H9 (cell line): ENCODE measurements at regions not wholly inside any gene's neighbourhood (a gene's known extent, or its start where the extent isn't known, plus 50 kb on each side); places are given as distances from the start of the nearest gene placed in this dataset.

Source experiments
- DNase-seq: peaks from one replicate; pipeline ENCODE4 v3.0.0-alpha.2; 2017
- H2AFZ ChIP-seq: one replicate; pipeline ENCODE4 v1.6.1; 2013; ENCODE audit warnings: mild to moderate bottlenecking, low read length, control low read depth, moderate library complexity
- H2AK5ac ChIP-seq: 2 replicates; pipeline ENCODE4 v1.6.1; 2013; ENCODE audit warnings: low read length, control low read depth, mixed read lengths; ENCODE audit not compliant: insufficient read length
- H2BK120ac ChIP-seq: one replicate; pipeline ENCODE4 v1.6.1; 2013; ENCODE audit warnings: low read depth, mild to moderate bottlenecking, low read length, control low read depth, inconsistent platforms; ENCODE audit not compliant: poor library complexity, severe bottlenecking
- H2BK12ac ChIP-seq: 2 replicates; pipeline ENCODE4 v1.6.1; 2013; ENCODE audit warnings: low read length, control low read depth, mixed read lengths, low read depth; ENCODE audit not compliant: insufficient read length
- H2BK15ac ChIP-seq: 2 replicates; pipeline ENCODE4 v1.6.1; 2013; ENCODE audit warnings: low read depth, low read length, control low read depth
- H2BK20ac ChIP-seq: one replicate; pipeline ENCODE4 v1.6.1; 2013; ENCODE audit warnings: low read depth, mild to moderate bottlenecking, low read length, control low read depth, inconsistent platforms; ENCODE audit not compliant: poor library complexity, severe bottlenecking
- H2BK5ac ChIP-seq: 2 replicates; pipeline ENCODE4 v1.6.1; 2013; ENCODE audit warnings: low read length, control low read depth, mixed read lengths; ENCODE audit not compliant: insufficient read length
- H3K14ac ChIP-seq: 2 replicates; pipeline ENCODE4 v1.6.1; 2013; ENCODE audit warnings: low read length, control low read depth; ENCODE audit not compliant: insufficient read depth
- H3K18ac ChIP-seq: 2 replicates; pipeline ENCODE4 v1.6.1; 2013; ENCODE audit warnings: low read depth, mild to moderate bottlenecking, mixed read lengths, low read length, control low read depth; ENCODE audit not compliant: insufficient read length
- H3K23ac ChIP-seq: 2 replicates; pipeline ENCODE4 v1.6.1; 2013; ENCODE audit warnings: low read length, control low read depth, mixed read lengths, low read depth; ENCODE audit not compliant: insufficient read length
- H3K23me2 ChIP-seq: 2 replicates; pipeline ENCODE4 v1.6.1; 2013; ENCODE audit warnings: low read depth, mild to moderate bottlenecking, mixed read lengths, low read length, control low read depth; ENCODE audit not compliant: insufficient read length, poor library complexity, severe bottlenecking
- H3K27ac ChIP-seq: 2 replicates; pipeline ENCODE4 v1.5.1; 2013; ENCODE audit warnings: low read length, control low read depth, mixed read lengths, low read depth; ENCODE audit not compliant: insufficient read length
- H3K27me3 ChIP-seq: 2 replicates; pipeline ENCODE4 v1.6.1; 2013; ENCODE audit warnings: low read length, control low read depth, inconsistent platforms; ENCODE audit not compliant: insufficient read depth
- H3K4ac ChIP-seq: 2 replicates; pipeline ENCODE4 v1.6.1; 2013; ENCODE audit warnings: low read depth, mild to moderate bottlenecking, control low read depth, inconsistent platforms, low read length, moderate library complexity
- H3K4me1 ChIP-seq: 2 replicates; pipeline ENCODE4 v1.6.1; 2013; ENCODE audit warnings: low read length, control low read depth, inconsistent platforms; ENCODE audit not compliant: insufficient read depth
- H3K4me2 ChIP-seq: 2 replicates; pipeline ENCODE4 v1.6.1; 2013; ENCODE audit warnings: low read length, control low read depth, mixed read lengths; ENCODE audit not compliant: insufficient read length, insufficient read depth
- H3K56ac ChIP-seq: 2 replicates; pipeline ENCODE4 v1.6.1; 2013; ENCODE audit warnings: low read depth, mild to moderate bottlenecking, mixed read lengths, low read length, control low read depth; ENCODE audit not compliant: insufficient read length
- H3K79me1 ChIP-seq: 2 replicates; pipeline ENCODE4 v1.6.1; 2013; ENCODE audit warnings: low read depth, mild to moderate bottlenecking, moderate library complexity, low read length, control low read depth, inconsistent platforms; ENCODE audit not compliant: insufficient read depth, poor library complexity, severe bottlenecking
- H3K79me2 ChIP-seq: 2 replicates; pipeline ENCODE4 v1.6.1; 2013; ENCODE audit warnings: low read length, control low read depth, inconsistent platforms; ENCODE audit not compliant: insufficient read depth
- H3K9ac ChIP-seq: 2 replicates; pipeline ENCODE4 v1.6.1; 2013; ENCODE audit warnings: low read length, control low read depth, mixed read lengths; ENCODE audit not compliant: insufficient read length; ENCODE audit errors: extremely low read depth
- H3K9me3 ChIP-seq: one replicate; pipeline ENCODE4 v1.6.1; 2013; ENCODE audit warnings: low read depth, low read length, inconsistent platforms; ENCODE audit not compliant: control insufficient read depth
- H3T11ph ChIP-seq: one replicate; pipeline ENCODE4 v1.6.1; 2013; ENCODE audit warnings: mild to moderate bottlenecking, low read length, control low read depth, inconsistent platforms
- H4K20me1 ChIP-seq: one replicate; pipeline ENCODE4 v1.6.1; 2013; ENCODE audit not compliant: control insufficient read depth, insufficient read length, insufficient read depth
- H4K5ac ChIP-seq: 2 replicates; pipeline ENCODE4 v1.6.1; 2013; ENCODE audit warnings: low read depth, mild to moderate bottlenecking, mixed read lengths, low read length, control low read depth; ENCODE audit not compliant: insufficient read length
- H4K8ac ChIP-seq: replicated peaks from 2 replicates; pipeline ENCODE4 v1.6.1; 2013; ENCODE audit warnings: low read length, control low read depth, mixed read lengths, low read depth; ENCODE audit not compliant: insufficient read length
- H4K91ac ChIP-seq: 2 replicates; pipeline ENCODE4 v1.6.1; 2013; ENCODE audit warnings: low read depth, mild to moderate bottlenecking, moderate library complexity, mixed read lengths, low read length, control low read depth; ENCODE audit not compliant: insufficient read length
- H3K27ac Mint-ChIP-seq, 3 experiments: 2 replicates in 2 of 3; 3 replicates in 1 of 3; pipeline ENCODE4 v1.8.0; 2020 to 2021; ENCODE audit warnings: mixed read lengths in 3 of 3, mild to moderate bottlenecking in 1 of 3, moderate library complexity in 1 of 3
- H3K27me3 Mint-ChIP-seq: 2 replicates; pipeline ENCODE4 v1.8.0; 2021; ENCODE audit warnings: low read depth, mild to moderate bottlenecking, moderate library complexity, mixed read lengths
- H3K36me3 Mint-ChIP-seq, 3 experiments: 2 replicates in 2 of 3; 3 replicates in 1 of 3; pipeline ENCODE4 v1.8.0; 2020 to 2021; ENCODE audit warnings: low read depth in 3 of 3, mixed read lengths in 3 of 3; ENCODE audit not compliant: insufficient read depth in 1 of 3
- H3K4me1 Mint-ChIP-seq, 2 experiments: 2 replicates each; pipeline ENCODE4 v1.8.0; 2020; ENCODE audit warnings: mixed read lengths in 2 of 2
- H3K4me3 Mint-ChIP-seq, 2 experiments: 2 replicates in 1 of 2; 3 replicates in 1 of 2; pipeline ENCODE4 v1.8.0; 2020 to 2021; ENCODE audit warnings: mild to moderate bottlenecking in 2 of 2, mixed read lengths in 2 of 2, moderate library complexity in 1 of 2
- H3K9me3 Mint-ChIP-seq, 2 experiments: 2 replicates in 1 of 2; 3 replicates in 1 of 2; pipeline ENCODE4 v1.8.0; 2020; ENCODE audit warnings: mild to moderate bottlenecking in 2 of 2, mixed read lengths in 2 of 2, moderate library complexity in 1 of 2
- WGBS: extraction: QIAGEN DNeasy Blood & Tissue Kit; methylation state at CpG from one replicate; pipeline ENCODE4 v1.1.7; 2013; ENCODE audit warnings: missing lambda C conversion rate, low lambda C conversion rate, mixed read lengths; ENCODE audit not compliant: insufficient read length; ENCODE audit errors: extremely low coverage; 5-methylcytosine and 5-hydroxymethylcytosine counted together
- TF ChIP-seq, protein P1 (sequence below): fragments of 200-600 bp; sonication (generic); conservative IDR thresholded peaks from 3 replicates; pipeline ENCODE4 v1.8.0; 2021; ENCODE audit warnings: antibody characterized with exemption, mild to moderate bottlenecking

DNA sequence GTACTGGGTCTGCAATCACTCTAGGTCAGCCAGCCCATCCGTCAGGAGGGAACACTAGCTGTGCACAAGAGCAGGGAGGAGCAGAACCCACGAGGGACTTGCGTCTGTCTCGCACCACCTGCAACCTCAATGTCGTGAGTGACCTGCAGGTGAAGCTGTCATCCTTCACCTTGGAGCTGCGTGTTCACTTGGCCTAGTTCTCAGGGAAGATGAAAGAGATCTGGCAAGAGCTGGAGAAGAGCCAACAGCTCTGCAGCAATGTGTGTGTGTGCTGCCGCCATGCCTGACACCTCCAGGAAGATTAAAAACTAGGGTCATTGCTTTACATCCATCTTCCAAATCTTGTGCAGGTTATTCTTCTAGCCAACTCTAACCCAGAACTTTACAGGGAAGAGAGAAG is 117.6 kb upstream of the MRI1 start:
- H2BK12ac ChIP-seq = no peak overlapping the region
- TF ChIP-seq, protein P1, sequence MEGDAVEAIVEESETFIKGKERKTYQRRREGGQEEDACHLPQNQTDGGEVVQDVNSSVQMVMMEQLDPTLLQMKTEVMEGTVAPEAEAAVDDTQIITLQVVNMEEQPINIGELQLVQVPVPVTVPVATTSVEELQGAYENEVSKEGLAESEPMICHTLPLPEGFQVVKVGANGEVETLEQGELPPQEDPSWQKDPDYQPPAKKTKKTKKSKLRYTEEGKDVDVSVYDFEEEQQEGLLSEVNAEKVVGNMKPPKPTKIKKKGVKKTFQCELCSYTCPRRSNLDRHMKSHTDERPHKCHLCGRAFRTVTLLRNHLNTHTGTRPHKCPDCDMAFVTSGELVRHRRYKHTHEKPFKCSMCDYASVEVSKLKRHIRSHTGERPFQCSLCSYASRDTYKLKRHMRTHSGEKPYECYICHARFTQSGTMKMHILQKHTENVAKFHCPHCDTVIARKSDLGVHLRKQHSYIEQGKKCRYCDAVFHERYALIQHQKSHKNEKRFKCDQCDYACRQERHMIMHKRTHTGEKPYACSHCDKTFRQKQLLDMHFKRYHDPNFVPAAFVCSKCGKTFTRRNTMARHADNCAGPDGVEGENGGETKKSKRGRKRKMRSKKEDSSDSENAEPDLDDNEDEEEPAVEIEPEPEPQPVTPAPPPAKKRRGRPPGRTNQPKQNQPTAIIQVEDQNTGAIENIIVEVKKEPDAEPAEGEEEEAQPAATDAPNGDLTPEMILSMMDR = no peak
- H4K5ac ChIP-seq = no peak overlapping the region
- H4K91ac ChIP-seq = no peak overlapping the region
- no peak overlapping the region for H2BK15ac ChIP-seq
- H3K79me1 ChIP-seq = no peaks in the 10 kb centered on the region
- H3K79me2 ChIP-seq = no peaks in the 10 kb centered on the region
- no peak overlapping the region for H2AFZ ChIP-seq
- peaks cover 0 to 3% (median 0%) of the 10 kb centered on the region in 3 experiments; a peak in 2 of 7 replicates for H3K36me3 Mint-ChIP-seq
- H3K14ac ChIP-seq = no peak overlapping the region
- no peak overlapping the region for H3K27ac Mint-ChIP-seq
- no peaks in the 10 kb centered on the region for H4K20me1 ChIP-seq
- H3K4me1 Mint-ChIP-seq = peaks cover 0 to 3% of the 10 kb centered on the region in 2 experiments; a peak in 2 of 4 replicates
- H3K27me3 Mint-ChIP-seq = no peaks in the 10 kb centered on the region; the same call in 1 of the 2 replicates
- no peak overlapping the region for H3K4me2 ChIP-seq
- no peak overlapping the region for H3T11ph ChIP-seq
- no peak overlapping the region for H4K8ac ChIP-seq
- H3K23me2 ChIP-seq = no peaks in the 10 kb centered on the region
- H3K23ac ChIP-seq = no peak overlapping the region
- no peak for DNase-seq
- no peaks in the 10 kb centered on the region for H3K9me3 ChIP-seq
- no peak overlapping the region for H2BK20ac ChIP-seq
- H3K4me3 Mint-ChIP-seq = no peak overlapping the region
- no peak overlapping the region for H3K9ac ChIP-seq
- H3K27me3 ChIP-seq = no peaks in the 10 kb centered on the region
- no peak overlapping the region for H3K4ac ChIP-seq
- no peak overlapping the region for H3K27ac ChIP-seq
- no peak overlapping the region for H3K56ac ChIP-seq
- no peak overlapping the region for H3K18ac ChIP-seq
- H2BK5ac ChIP-seq = no peak overlapping the region
- no CpG with 5 or more reads among the region's 7 CpGs for WGBS
- no peak overlapping the region for H2BK120ac ChIP-seq
- H3K4me1 ChIP-seq = no peaks in the 10 kb centered on the region
- peaks cover 5 to 8% of the 10 kb centered on the region in 2 experiments; a peak in 4 of 5 replicates for H3K9me3 Mint-ChIP-seq
- H2AK5ac ChIP-seq = no peak overlapping the region
